NOMO-1 treated with dmso at 0.1 percent for 144 hours (cell line): ENCODE measurements at regions not wholly inside any gene's neighbourhood (a gene's known extent, or its start where the extent isn't known, plus 50 kb on each side); places are given as distances from the start of the nearest gene placed in this dataset.

Experiments used
- DNase-seq: peaks from one replicate; lab custom pipeline; 2025; ENCODE audit not compliant: unreplicated experiment; lab: John Stamatoyannopoulos, UW

DNA sequence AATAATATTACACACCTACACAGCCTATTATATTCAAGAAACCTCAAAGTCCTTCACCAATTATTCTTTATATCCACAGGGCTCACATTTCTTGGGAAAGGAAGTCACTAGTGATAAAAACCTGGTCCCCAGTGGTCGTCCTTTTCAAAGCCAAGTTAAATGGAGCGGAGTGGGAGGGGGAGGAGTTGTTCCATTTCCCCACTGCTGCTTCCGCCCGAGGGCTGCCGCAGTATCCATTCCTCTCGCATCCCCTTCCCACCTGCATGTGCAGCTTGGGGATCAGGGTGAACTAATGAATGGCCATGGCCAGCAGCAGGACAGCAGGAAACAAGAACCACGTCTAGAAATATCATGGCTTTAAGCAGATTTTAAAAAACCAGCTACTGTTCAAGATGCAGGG lies 76.4 kb upstream of the SEMA6D start:
- DNase-seq: no peak

DNA sequence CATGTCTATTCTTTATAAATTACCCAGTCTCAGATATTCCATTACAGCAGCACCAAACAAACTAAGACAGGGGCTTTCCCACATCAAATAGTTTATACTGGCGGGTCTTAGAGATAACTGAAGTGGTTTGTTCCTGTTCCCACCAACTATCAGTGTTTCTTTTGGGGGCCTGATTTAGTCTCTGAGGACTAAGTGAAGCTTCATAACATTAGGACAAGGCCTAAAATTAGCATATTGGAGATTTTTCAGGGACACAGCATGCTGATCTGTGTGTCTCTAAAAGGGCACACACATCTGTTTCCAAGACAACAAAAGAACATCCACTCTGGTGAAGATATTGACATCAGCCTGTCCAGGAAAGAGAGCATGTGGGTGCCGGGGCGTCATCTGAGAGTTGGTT lies 72.6 kb upstream of the SEMA6D start:
- no peak for DNase-seq

DNA sequence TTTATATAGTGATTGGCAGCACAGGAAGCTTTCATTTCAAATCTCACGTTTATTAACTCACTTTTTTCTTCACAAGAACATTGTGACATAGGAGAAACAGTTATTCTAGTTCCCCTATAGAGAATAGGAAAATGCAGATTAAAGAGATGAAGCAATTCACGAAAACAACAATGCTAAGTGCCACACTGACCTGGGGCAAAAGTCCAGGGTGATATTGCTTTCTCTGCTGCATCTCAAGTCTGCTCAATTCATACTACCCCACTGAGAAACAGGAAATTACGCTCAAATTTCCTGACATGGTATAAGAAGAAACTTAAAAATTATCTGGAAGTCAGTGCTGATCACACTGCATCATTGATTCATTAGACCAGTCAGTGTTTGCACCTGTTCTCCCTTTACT lies 66.7 kb upstream of the SEMA6D start:
- no peak for DNase-seq

DNA sequence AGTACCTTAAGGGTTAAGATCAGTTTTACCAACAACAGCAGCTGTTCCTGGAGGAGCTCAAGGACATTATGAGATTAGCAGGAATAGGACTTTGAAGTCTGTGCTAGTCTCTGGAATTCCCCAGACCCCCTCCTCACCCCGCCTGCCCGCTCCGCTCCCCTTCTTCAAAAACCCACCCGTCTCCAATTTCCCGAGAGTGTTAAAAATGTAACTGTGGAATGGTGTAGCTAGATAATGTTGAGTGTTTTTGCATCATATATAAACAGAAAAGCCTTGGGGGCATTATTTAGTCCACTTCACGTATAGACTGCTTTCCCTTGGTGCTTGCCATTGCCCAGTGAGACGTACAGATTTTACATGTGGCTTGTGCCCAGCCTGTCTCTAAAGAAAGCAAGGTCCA lies 65.0 kb upstream of the SEMA6D start:
- DNase-seq: no peak

DNA sequence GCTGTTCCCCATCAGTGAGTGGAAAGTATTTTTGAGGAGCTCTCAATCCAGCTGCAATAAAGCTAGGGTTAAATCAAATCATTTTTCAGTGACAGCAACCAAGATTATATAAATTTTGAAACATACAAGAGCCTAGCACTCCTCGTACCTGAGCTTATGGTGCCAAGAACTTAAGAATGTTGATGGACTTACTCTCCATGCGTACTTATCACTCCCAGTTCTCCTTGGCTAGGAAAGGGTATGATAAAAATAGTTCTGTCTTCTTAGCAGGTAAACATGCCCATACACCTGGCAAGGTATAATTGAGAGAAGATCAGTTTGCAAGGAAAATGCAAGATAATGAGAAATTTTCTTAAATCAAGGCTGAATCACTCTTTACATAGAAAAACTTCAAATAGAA lies 64.5 kb upstream of the SEMA6D start:
- no peak for DNase-seq

- DNase-seq: no peak
Measured at GRCh38 chr15:47661661-47662180, 55.6 kb upstream of the SEMA6D start.

DNA sequence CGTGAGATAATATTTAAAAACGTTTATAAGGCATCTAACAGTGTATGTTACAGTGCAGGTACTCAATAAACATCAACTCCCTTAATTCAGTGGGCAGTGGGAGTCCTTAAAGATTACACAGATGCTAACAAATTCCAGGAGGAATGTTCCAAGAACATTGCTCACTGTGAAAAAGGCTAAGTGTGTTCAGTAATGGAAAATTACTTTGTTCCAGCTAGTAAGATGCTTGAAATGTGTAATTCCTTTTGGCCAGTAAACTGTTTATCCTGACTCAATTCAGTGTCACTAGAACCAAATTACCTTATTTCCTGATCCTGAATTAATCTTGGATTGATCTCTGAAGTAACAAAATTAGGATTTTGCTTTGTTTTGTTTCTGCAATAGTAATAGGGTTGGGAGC lies 54.2 kb upstream of the SEMA6D start:
- DNase-seq: no peak
